ENCODE measurements at regions not wholly inside any gene's neighbourhood (a gene's known extent, or its start where the extent isn't known, plus 50 kb on each side); places are given as distances from the start of the nearest gene placed in this dataset.

DNA sequence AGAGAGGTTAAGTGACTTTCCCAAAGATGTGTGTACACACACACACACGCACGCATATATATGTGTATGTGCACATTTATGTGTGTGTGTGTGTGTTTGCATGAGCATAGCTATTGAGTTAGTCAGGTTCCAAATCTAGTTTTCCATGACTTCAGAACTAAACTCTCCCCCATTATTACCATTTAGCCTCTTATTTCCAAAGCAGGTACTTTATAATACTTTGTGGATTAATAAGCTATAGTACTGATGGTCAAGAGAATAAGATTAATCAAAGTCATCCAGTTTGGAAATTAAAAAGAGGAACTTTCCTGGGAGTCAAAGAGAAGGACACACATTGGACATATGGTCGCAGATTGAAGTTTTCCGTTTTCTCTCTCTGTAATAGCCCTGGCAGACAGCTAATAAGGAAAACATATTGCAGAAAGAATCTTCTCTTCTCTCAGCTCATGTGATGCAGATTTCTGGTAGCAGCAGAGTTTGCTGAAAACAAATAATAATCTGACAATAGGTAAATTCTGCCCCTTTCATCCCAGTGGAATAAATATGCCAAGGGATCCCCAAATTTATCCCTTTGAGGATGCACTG, 410.9 kb upstream of the TCF4 start:
- Mint-ChIP-seq H3K27ac (peak overlapping the region in 2 of 3 experiments; percentile 39 to 60; a peak in 3 of 7 replicates), H3K4me1 (peaks cover 44 to 53% of the 10 kb centered on the region in 2 experiments), H3K4me3 (no peak overlapping the region), H3K27me3 (ENCODE audit: low read depth) (no peaks in the 10 kb centered on the region), H3K9me3 (no peaks in the 10 kb centered on the region), H3K36me3 (ENCODE audit: insufficient read depth in 1 of 3, low read depth in 3 of 3) (no peaks in the 10 kb centered on the region)
- no peak overlapping the region for H3K4ac ChIP-seq (ENCODE audit: low read depth, low read length)
- H2AFZ ChIP-seq (ENCODE audit: low read length), result no peak overlapping the region
- H4K91ac ChIP-seq (ENCODE audit: insufficient read length, low read depth, low read length), result no peak overlapping the region
- H3K79me1 ChIP-seq (ENCODE audit: insufficient read depth, low read depth, low read length, poor library complexity, severe bottlenecking), result no peaks in the 10 kb centered on the region
- H2AK5ac ChIP-seq (ENCODE audit: insufficient read length, low read length), result no peak overlapping the region
- peaks cover 9% of the 10 kb centered on the region for H3K4me1 ChIP-seq (ENCODE audit: insufficient read depth, low read length)
- WGBS (ENCODE audit: extremely low coverage, insufficient read length, low lambda C conversion rate), result no CpG with 5 or more reads among the region's 4 CpGs
- no peak overlapping the region for H3K27ac ChIP-seq (ENCODE audit: insufficient read length, low read depth, low read length)
- DNase-seq, result no peak
- H2BK12ac ChIP-seq (ENCODE audit: insufficient read length, low read depth, low read length), result no peak overlapping the region
- no peak overlapping the region for H3K56ac ChIP-seq (ENCODE audit: insufficient read length, low read depth, low read length)
- H2BK120ac ChIP-seq (ENCODE audit: low read depth, low read length, poor library complexity, severe bottlenecking), result no peak overlapping the region
- H3K23me2 ChIP-seq (ENCODE audit: insufficient read length, low read depth, low read length, poor library complexity, severe bottlenecking), result no peaks in the 10 kb centered on the region
- H3T11ph ChIP-seq (ENCODE audit: low read length), result no peak overlapping the region
- no peaks in the 10 kb centered on the region for H3K9me3 ChIP-seq (ENCODE audit: control insufficient read depth, low read depth, low read length)
- no peaks in the 10 kb centered on the region for H4K20me1 ChIP-seq (ENCODE audit: control insufficient read depth, insufficient read depth, insufficient read length)
- H3K9ac ChIP-seq (ENCODE audit: extremely low read depth, insufficient read length, low read length), result no peak overlapping the region
- H2BK20ac ChIP-seq (ENCODE audit: low read depth, low read length, poor library complexity, severe bottlenecking), result no peak overlapping the region
- H4K8ac ChIP-seq (replicated peaks; ENCODE audit: insufficient read length, low read depth, low read length), result no peak overlapping the region
- H3K18ac ChIP-seq (ENCODE audit: insufficient read length, low read depth, low read length), result no peak overlapping the region
- H3K4me2 ChIP-seq (ENCODE audit: insufficient read depth, insufficient read length, low read length), result no peak overlapping the region
- H3K14ac ChIP-seq (ENCODE audit: insufficient read depth, low read length), result no peak overlapping the region
- no peak overlapping the region for H2BK15ac ChIP-seq (ENCODE audit: low read depth, low read length)
- H3K23ac ChIP-seq (ENCODE audit: insufficient read length, low read depth, low read length), result no peak overlapping the region
- no peaks in the 10 kb centered on the region for H3K79me2 ChIP-seq (ENCODE audit: insufficient read depth, low read length)
- H4K5ac ChIP-seq (ENCODE audit: insufficient read length, low read depth, low read length), result no peak overlapping the region
- TF ChIP-seq, protein P1, sequence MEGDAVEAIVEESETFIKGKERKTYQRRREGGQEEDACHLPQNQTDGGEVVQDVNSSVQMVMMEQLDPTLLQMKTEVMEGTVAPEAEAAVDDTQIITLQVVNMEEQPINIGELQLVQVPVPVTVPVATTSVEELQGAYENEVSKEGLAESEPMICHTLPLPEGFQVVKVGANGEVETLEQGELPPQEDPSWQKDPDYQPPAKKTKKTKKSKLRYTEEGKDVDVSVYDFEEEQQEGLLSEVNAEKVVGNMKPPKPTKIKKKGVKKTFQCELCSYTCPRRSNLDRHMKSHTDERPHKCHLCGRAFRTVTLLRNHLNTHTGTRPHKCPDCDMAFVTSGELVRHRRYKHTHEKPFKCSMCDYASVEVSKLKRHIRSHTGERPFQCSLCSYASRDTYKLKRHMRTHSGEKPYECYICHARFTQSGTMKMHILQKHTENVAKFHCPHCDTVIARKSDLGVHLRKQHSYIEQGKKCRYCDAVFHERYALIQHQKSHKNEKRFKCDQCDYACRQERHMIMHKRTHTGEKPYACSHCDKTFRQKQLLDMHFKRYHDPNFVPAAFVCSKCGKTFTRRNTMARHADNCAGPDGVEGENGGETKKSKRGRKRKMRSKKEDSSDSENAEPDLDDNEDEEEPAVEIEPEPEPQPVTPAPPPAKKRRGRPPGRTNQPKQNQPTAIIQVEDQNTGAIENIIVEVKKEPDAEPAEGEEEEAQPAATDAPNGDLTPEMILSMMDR (conservative IDR thresholded peaks at IDR 0.05), result no peak
- H2BK5ac ChIP-seq (ENCODE audit: insufficient read length, low read length), result no peak overlapping the region
- no peaks in the 10 kb centered on the region for H3K27me3 ChIP-seq (ENCODE audit: insufficient read depth, low read length)
